K562 (cell line): ENCODE measurements at regions not wholly inside any gene's neighbourhood (a gene's known extent, or its start where the extent isn't known, plus 50 kb on each side); places are given as distances from the start of the nearest gene placed in this dataset.

Source experiments
- ATAC-seq: fragments of 200-7000 bp; cut with Tn5 transposase; 3 replicates; pipeline ENCODE4 v1.9.1; 2020; ENCODE audit warnings: moderate library complexity
- BruUV-seq: library from RNA; stranded (reverse); fragments of 400-500 nt; replicated peaks from 2 replicates; lab custom pipeline; 2021; lab: Mats Ljungman, UMichigan
- CTCF ChIA-PET: fragments of 300-600 bp; formaldehyde crosslinking; extraction: SDS; loops from one replicate; lab custom pipeline; 2021; ENCODE audit warnings: low intra/inter-chr PET ratio; lab: Yijun Ruan, JAX
- POLR2A ChIA-PET: fragments of 300-600, 350-650 bp; sonication (Branson Sonifier 250); formaldehyde crosslinking; extraction: SDS; loops from one replicate; lab custom pipeline; 2021; ENCODE audit warnings: antibody characterized with exemption, inconsistent platforms; lab: Yijun Ruan, JAX
- DNase-seq, 4 experiments: peaks; one replicate each; pipeline versions ENCODE4 v3.0.0 to v3.0.0-alpha.2; 2011 to 2018; ENCODE audit warnings: low spot score in 3 of 4, mixed read lengths in 3 of 4; ENCODE audit errors: extremely low read depth in 1 of 4
- FAIRE-seq: peaks from 2 replicates; lab custom pipeline; 2011; peaks lifted over from hg19 to GRCh38; lab: Jason Lieb, UNC
- H2AFZ ChIP-seq: 2 replicates; pipeline ENCODE4 v1.6.0; 2011; ENCODE audit warnings: low read depth, low read length, control low read depth, inconsistent platforms
- H3K27ac ChIP-seq: fragments of 200-600 bp; 3 replicates; pipeline ENCODE4 v1.8.0; 2011; ENCODE audit warnings: low read depth, mild to moderate bottlenecking, control low read depth, inconsistent platforms, low read length, moderate library complexity, mixed read lengths; ENCODE audit errors: extremely low read depth
- H3K27me3 ChIP-seq, 2 experiments: fragments of 300-600 bp in 1 of 2; 2 replicates in 1 of 2; 3 replicates in 1 of 2; pipeline versions ENCODE4 v1.6.0 to v1.8.0; 2011; ENCODE audit warnings: inconsistent platforms in 2 of 2, low read length in 2 of 2, mild to moderate bottlenecking in 1 of 2, mixed read lengths in 1 of 2, moderate library complexity in 1 of 2; ENCODE audit not compliant: control insufficient read depth in 2 of 2, insufficient read depth in 2 of 2
- H3K36me3 ChIP-seq: fragments of 300-600 bp; 3 replicates; pipeline ENCODE4 v1.8.0; 2011; ENCODE audit warnings: mild to moderate bottlenecking, low read length, inconsistent platforms; ENCODE audit not compliant: control insufficient read depth, insufficient read depth
- H3K4me1 ChIP-seq, 2 experiments: fragments of 200-600 bp in 1 of 2; replicated peaks in 1 of 2; 2 replicates in 1 of 2; 3 replicates in 1 of 2; pipeline versions ENCODE4 v1.5.1 to v1.8.0; 2011; ENCODE audit warnings: inconsistent platforms in 2 of 2, low read length in 2 of 2, mild to moderate bottlenecking in 1 of 2, mixed read lengths in 1 of 2, moderate library complexity in 1 of 2; ENCODE audit not compliant: control insufficient read depth in 2 of 2, insufficient read depth in 2 of 2
- H3K4me2 ChIP-seq: 2 replicates; pipeline ENCODE4 v1.6.1; 2011; ENCODE audit warnings: low read length, control low read depth, inconsistent platforms, mixed read lengths; ENCODE audit not compliant: insufficient read depth
- H3K4me3 ChIP-seq: fragments of 200-600 bp; sonication (generic), shearing (Covaris generic); 2 replicates; pipeline ENCODE4 v1.5.1; 2016; ENCODE audit warnings: control low read depth, inconsistent platforms
- H3K79me2 ChIP-seq: fragments of 200-600 bp; 3 replicates; pipeline ENCODE4 v1.8.0; 2011; ENCODE audit warnings: low read length, inconsistent platforms; ENCODE audit not compliant: control insufficient read depth, insufficient read depth
- H3K9ac ChIP-seq, 2 experiments: 2 replicates each; pipeline versions ENCODE4 v1.6.0 to v1.6.1; 2011; ENCODE audit warnings: low read depth in 2 of 2, low read length in 2 of 2, control low read depth in 1 of 2, inconsistent platforms in 1 of 2, mild to moderate bottlenecking in 1 of 2, mixed read lengths in 1 of 2; ENCODE audit not compliant: insufficient read depth in 1 of 2
- H3K9me1 ChIP-seq: one replicate; pipeline ENCODE4 v1.6.0; 2011; ENCODE audit warnings: inconsistent platforms, mild to moderate bottlenecking, low read length, moderate library complexity; ENCODE audit not compliant: control insufficient read depth, insufficient read depth
- H3K9me3 ChIP-seq: replicated peaks from 2 replicates; pipeline ENCODE4 v1.5.1; 2011; ENCODE audit warnings: low read depth, low read length, inconsistent platforms; ENCODE audit not compliant: control insufficient read depth, insufficient read depth
- H4K20me1 ChIP-seq: replicated peaks from 2 replicates; pipeline ENCODE4 v1.6.1; 2011; ENCODE audit warnings: low read length, inconsistent platforms, mixed read lengths; ENCODE audit not compliant: control insufficient read depth, insufficient read depth
- ARNT ChIP-seq, 2 experiments: fragments of 450-650 bp; IDR thresholded peaks; 2 replicates each; pipeline ENCODE4 v1.6.1; 2016; ENCODE audit warnings: mild to moderate bottlenecking in 1 of 2
- POLR2H ChIP-seq: IDR thresholded peaks from 2 replicates; pipeline ENCODE4 v1.6.1; 2016; ENCODE audit warnings: missing genetic modification characterization, low read depth, mild to moderate bottlenecking, control low read depth, missing compliant biosample characterization, moderate library complexity
- SRSF3 ChIP-seq: fragments of 200-400 bp; formaldehyde crosslinking; IDR thresholded peaks from 2 replicates; pipeline ENCODE4 v1.6.1; 2016; ENCODE audit warnings: mild to moderate bottlenecking, low read length, moderate library complexity; ENCODE audit not compliant: insufficient read depth
- WGBS: fragments of 100-300 bp; shearing (Covaris generic); methylation state at CpG from one replicate; pipeline ENCODE4 v1.1.6; 2016; ENCODE audit warnings: low coverage, mixed read lengths; ENCODE audit not compliant: insufficient coverage; ENCODE audit errors: missing lambda C conversion rate; 5-methylcytosine and 5-hydroxymethylcytosine counted together
- in situ Hi-C: fragments of 300-500 bp; cut with MboI; formaldehyde crosslinking; loops from 4 replicates; pipeline ENCODE4 v1.15.0; 2018; ENCODE audit warnings: inconsistent platforms, mixed read lengths
- intact Hi-C: fragments of 100-400 bp; cut with micrococcal nuclease; formaldehyde crosslinking; loops from 2 replicates; pipeline ENCODE4 v1.14.2; 2022
- TF ChIP-seq, protein P1 (sequence below), 2 experiments: fragments of 450-650 bp; formaldehyde crosslinking in 1 of 2; IDR thresholded peaks; 2 replicates each; pipeline versions ENCODE4 v1.4.0 to v1.6.1; 2014 to 2020; ENCODE audit warnings: mild to moderate bottlenecking in 2 of 2, borderline replicate concordance in 1 of 2, low read depth in 1 of 2

DNA sequence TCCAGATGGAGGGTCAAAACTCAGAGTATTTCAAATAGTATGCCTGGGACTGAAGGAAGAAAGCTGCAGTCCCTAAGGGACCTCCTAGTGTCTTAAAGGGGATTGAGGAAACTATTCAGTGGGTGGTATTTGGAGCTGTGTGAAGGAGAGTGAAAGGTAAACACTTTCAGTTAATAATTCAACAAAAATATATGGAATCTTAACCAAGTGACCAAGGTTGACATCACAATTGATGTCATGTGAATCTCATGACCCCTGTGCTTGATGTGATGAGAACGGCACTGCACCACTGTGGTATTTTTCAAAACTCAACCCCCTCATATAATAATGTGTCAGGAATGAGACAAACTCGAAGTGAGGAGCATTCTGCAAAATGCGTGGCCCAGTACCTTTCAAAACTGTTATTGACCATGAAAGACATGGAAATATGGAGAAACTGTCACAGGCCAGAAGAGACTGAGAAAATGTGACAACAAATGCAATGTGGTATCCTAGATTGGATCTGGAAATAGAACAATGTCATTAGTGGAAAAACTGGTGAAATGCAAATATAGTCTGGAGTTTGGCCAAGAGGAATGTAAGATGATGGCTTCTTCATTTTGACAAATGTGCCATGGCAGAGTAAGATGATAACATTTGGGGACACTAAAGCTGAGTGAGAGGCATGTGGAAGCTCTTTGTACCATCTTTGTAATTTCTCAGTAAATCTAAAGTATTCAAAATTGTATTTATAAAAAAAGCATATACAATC, 553.9 kb downstream of the RFC3 start:
- intact Hi-C loops: no loop called here
- no peaks in the 10 kb centered on the region for H3K79me2 ChIP-seq
- no peak overlapping the region for H3K27ac ChIP-seq
- WGBS: 0% methylated on average over 3 of the region's 3 CpGs
- FAIRE-seq: no peak
- CTCF ChIA-PET: no interaction called here
- no peak overlapping the region for H3K9ac ChIP-seq
- H3K9me1 ChIP-seq: no peaks in the 10 kb centered on the region
- BruUV-seq: no TSS peak
- in situ Hi-C loops: no loop called here
- H3K4me1 ChIP-seq: no peaks in the 10 kb centered on the region
- no peak overlapping the region for H2AFZ ChIP-seq
- H3K9me3 ChIP-seq: no peaks in the 10 kb centered on the region
- no peak overlapping the region for H3K4me2 ChIP-seq
- H4K20me1 ChIP-seq: no peaks in the 10 kb centered on the region
- H3K4me3 ChIP-seq: no peak overlapping the region
- no peaks in the 10 kb centered on the region for H3K36me3 ChIP-seq
- no peak for ATAC-seq
- H3K27me3 ChIP-seq: no peaks in the 10 kb centered on the region
- DNase-seq: no peak
- POLR2A ChIA-PET: no interaction called here
- TF ChIP-seq SRSF3 (no peak), ARNT (IDR thresholded peaks at IDR 0.05) (no peak), POLR2H (no peak)
- TF ChIP-seq, protein P1, sequence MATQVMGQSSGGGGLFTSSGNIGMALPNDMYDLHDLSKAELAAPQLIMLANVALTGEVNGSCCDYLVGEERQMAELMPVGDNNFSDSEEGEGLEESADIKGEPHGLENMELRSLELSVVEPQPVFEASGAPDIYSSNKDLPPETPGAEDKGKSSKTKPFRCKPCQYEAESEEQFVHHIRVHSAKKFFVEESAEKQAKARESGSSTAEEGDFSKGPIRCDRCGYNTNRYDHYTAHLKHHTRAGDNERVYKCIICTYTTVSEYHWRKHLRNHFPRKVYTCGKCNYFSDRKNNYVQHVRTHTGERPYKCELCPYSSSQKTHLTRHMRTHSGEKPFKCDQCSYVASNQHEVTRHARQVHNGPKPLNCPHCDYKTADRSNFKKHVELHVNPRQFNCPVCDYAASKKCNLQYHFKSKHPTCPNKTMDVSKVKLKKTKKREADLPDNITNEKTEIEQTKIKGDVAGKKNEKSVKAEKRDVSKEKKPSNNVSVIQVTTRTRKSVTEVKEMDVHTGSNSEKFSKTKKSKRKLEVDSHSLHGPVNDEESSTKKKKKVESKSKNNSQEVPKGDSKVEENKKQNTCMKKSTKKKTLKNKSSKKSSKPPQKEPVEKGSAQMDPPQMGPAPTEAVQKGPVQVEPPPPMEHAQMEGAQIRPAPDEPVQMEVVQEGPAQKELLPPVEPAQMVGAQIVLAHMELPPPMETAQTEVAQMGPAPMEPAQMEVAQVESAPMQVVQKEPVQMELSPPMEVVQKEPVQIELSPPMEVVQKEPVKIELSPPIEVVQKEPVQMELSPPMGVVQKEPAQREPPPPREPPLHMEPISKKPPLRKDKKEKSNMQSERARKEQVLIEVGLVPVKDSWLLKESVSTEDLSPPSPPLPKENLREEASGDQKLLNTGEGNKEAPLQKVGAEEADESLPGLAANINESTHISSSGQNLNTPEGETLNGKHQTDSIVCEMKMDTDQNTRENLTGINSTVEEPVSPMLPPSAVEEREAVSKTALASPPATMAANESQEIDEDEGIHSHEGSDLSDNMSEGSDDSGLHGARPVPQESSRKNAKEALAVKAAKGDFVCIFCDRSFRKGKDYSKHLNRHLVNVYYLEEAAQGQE (IDR thresholded peaks at IDR 0.05; ENCODE audit: borderline replicate concordance): no peak
- TF ChIP-seq, protein P1 (CRISPR knock-in tag; IDR thresholded peaks at IDR 0.05; ENCODE audit: low read depth): no peak
